BE2C (cell line): ENCODE measurements at regions not wholly inside any gene's neighbourhood (a gene's known extent, or its start where the extent isn't known, plus 50 kb on each side); places are given as distances from the start of the nearest gene placed in this dataset.
A peak's percentile ranks its signal among the peaks of the same experiment; 100 is the strongest.

ENCODE experiments used
- DNase-seq: peaks from one replicate; pipeline ENCODE4 v3.0.0-alpha.2; 2020
- H3K27me3 ChIP-seq: fragments of 250-450 bp; sonication (Bioruptor Pico); 2 replicates; pipeline ENCODE4 v1.5.1; 2020; ENCODE audit warnings: mild to moderate bottlenecking
- H3K36me3 ChIP-seq: fragments of 250-450 bp; sonication (Bioruptor Pico); 2 replicates; pipeline ENCODE4 v1.5.1; 2020; ENCODE audit warnings: mild to moderate bottlenecking
- H3K4me1 ChIP-seq: fragments of 250-450 bp; sonication (Bioruptor Pico); 2 replicates; pipeline ENCODE4 v1.5.1; 2020
- H3K4me3 ChIP-seq: 2 replicates; pipeline ENCODE4 v1.5.1; 2011; ENCODE audit warnings: low read depth, low read length
- H3K9me3 ChIP-seq: fragments of 250-450 bp; sonication (Bioruptor Pico); 2 replicates; pipeline ENCODE4 v1.5.1; 2020
- TF ChIP-seq, protein P1 (sequence below): IDR thresholded peaks from 2 replicates; pipeline ENCODE4 v1.5.1; 2012; ENCODE audit warnings: mild to moderate bottlenecking, low read depth, low read length

- TF ChIP-seq, protein P1, sequence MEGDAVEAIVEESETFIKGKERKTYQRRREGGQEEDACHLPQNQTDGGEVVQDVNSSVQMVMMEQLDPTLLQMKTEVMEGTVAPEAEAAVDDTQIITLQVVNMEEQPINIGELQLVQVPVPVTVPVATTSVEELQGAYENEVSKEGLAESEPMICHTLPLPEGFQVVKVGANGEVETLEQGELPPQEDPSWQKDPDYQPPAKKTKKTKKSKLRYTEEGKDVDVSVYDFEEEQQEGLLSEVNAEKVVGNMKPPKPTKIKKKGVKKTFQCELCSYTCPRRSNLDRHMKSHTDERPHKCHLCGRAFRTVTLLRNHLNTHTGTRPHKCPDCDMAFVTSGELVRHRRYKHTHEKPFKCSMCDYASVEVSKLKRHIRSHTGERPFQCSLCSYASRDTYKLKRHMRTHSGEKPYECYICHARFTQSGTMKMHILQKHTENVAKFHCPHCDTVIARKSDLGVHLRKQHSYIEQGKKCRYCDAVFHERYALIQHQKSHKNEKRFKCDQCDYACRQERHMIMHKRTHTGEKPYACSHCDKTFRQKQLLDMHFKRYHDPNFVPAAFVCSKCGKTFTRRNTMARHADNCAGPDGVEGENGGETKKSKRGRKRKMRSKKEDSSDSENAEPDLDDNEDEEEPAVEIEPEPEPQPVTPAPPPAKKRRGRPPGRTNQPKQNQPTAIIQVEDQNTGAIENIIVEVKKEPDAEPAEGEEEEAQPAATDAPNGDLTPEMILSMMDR, result no peak
- Histone ChIP-seq H3K27me3 (no peaks in the 10 kb centered on the region), H3K36me3 (no peaks in the 10 kb centered on the region), H3K4me1 (no peaks in the 10 kb centered on the region), H3K4me3 (no peak overlapping the region), H3K9me3 (no peaks in the 10 kb centered on the region)
- DNase-seq, result no peak
These were observed 102.6 kb upstream of the KRR1 start for GRCh38 chr12:75613981-75614380.

GRCh38 chr12:75611041-75611440, 99.6 kb upstream of the KRR1 start:
- no peaks in the 10 kb centered on the region for H3K36me3 ChIP-seq
- H3K9me3 ChIP-seq, result no peaks in the 10 kb centered on the region
- H3K27me3 ChIP-seq, result no peaks in the 10 kb centered on the region
- H3K4me1 ChIP-seq, result no peaks in the 10 kb centered on the region
- TF ChIP-seq, protein P1, result peak; percentile 39
- DNase-seq, result peak; percentile 18
- no peak overlapping the region for H3K4me3 ChIP-seq

DNA sequence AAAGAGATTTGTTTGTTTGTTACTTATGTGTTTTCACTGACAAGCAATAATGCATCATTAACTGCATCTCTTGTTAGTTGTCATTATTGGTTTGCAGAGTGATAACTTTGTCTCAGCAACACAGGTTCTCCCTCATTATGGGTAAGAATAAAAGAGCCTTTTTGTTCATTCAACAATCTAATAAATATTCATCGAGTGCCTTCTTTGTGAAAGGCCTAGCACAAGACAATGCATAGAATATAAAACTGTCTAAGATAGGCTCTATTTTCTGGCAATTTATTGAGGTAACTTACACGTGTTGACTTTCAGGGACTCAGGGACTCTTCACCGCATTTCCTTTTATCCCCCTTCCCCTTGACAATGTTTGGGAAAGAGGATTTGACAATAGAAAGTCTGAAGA, 95.5 kb upstream of the KRR1 start:
- Histone ChIP-seq H3K9me3 (no peaks in the 10 kb centered on the region), H3K36me3 (no peaks in the 10 kb centered on the region), H3K4me3 (no peak overlapping the region), H3K4me1 (no peaks in the 10 kb centered on the region), H3K27me3 (no peaks in the 10 kb centered on the region)
- TF ChIP-seq, protein P1, result no peak
- no peak for DNase-seq

DNA sequence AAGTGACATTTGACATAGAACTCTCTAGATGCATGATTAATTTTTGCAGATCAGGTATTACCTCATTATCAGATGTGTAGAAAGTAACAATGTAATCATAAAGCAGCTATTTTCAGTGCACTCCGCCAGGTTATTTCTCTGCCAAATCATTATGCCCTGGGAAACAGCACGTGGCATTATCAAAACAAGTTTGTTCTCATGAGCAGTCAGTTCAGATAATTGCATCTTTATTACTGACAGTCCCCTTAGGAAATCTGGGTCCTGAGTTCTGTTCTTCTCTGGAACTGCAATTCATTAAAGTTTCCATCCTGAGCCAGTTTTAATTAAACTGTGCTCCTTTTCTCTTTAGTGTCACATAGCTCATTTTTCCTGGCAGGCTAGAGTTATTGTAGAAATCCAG, 94.7 kb upstream of the KRR1 start:
- H3K9me3 ChIP-seq, result no peaks in the 10 kb centered on the region
- no peak for DNase-seq

GRCh38 chr12:75603475-75603874, 92.1 kb upstream of the KRR1 start:
- TF ChIP-seq, protein P1, result no peak
- Histone ChIP-seq H3K4me1 (peaks cover 2% of the 10 kb centered on the region; the same call in 1 of the 2 replicates), H3K9me3 (no peaks in the 10 kb centered on the region), H3K27me3 (no peaks in the 10 kb centered on the region), H3K36me3 (no peaks in the 10 kb centered on the region), H3K4me3 (no peak overlapping the region)
- no peak for DNase-seq

More for the DNA sequence above, 94.7 kb upstream of the KRR1 start:
- TF ChIP-seq, protein P1, result no peak
- Histone ChIP-seq H3K4me1 (no peaks in the 10 kb centered on the region), H3K27me3 (no peaks in the 10 kb centered on the region), H3K4me3 (no peak overlapping the region), H3K36me3 (no peaks in the 10 kb centered on the region)

DNA sequence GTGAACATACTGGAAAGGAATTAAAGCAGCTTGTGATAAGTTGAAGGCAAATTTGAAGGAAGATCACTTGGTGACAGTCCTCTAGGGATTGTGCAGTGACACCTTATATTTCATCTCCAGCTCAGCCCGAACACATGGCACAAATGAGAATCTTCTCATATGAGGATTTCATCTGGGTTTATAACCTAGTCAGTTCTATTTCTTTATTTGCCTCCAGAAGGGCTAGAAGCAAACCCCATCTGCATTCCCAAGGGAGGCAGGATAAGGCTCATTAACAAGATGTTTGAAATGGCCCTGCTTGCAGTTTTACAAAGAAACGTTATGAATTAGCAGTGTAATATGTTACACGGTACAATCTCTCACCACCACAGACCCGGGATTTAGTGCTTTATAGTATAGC, 90.7 kb upstream of the KRR1 start:
- H3K4me3 ChIP-seq, result no peak overlapping the region

More for the DNA sequence above, 90.7 kb upstream of the KRR1 start:
- TF ChIP-seq, protein P1, result no peak
- Histone ChIP-seq H3K27me3 (no peaks in the 10 kb centered on the region), H3K4me1 (peaks cover 2% of the 10 kb centered on the region; the same call in 1 of the 2 replicates), H3K36me3 (no peaks in the 10 kb centered on the region), H3K9me3 (no peaks in the 10 kb centered on the region)
- no peak for DNase-seq
